Vagina (tissue), 2 donors: ENCODE measurements at regions not wholly inside any gene's neighbourhood (a gene's known extent, or its start where the extent isn't known, plus 50 kb on each side); places are given as distances from the start of the nearest gene placed in this dataset.

Experiments
- DNase-seq, 2 donors: peaks; one replicate each; pipeline ENCODE4 v3.0.0-alpha.2; 2017; ENCODE audit errors: extremely low spot score in 2 of 2
- H3K27ac ChIP-seq: fragments of 200-600 bp; sonication (generic); one replicate; pipeline ENCODE4 v1.5.1; 2019
- H3K27me3 ChIP-seq: fragments of 200-600 bp; sonication (generic); one replicate; pipeline ENCODE4 v1.5.1; 2019
- H3K36me3 ChIP-seq, 2 donors: fragments of 200-600 bp; sonication (generic); one replicate each; pipeline ENCODE4 v1.5.1; 2017 to 2019
- H3K4me1 ChIP-seq: fragments of 200-600 bp; sonication (generic); one replicate; pipeline ENCODE4 v1.5.1; 2019
- H3K4me3 ChIP-seq, 2 donors: fragments of 200-600 bp; sonication (generic); 1 replicate in 1 of 2; 2 replicates in 1 of 2; pipeline ENCODE4 v1.5.1; 2016 to 2019
- H3K9me3 ChIP-seq: fragments of 200-600 bp; sonication (generic); one replicate; pipeline ENCODE4 v1.5.1; 2019
- POLR2A ChIP-seq, 2 donors: fragments of 450-650 bp; IDR thresholded peaks; one replicate each; pipeline ENCODE4 v1.6.1; 2017; ENCODE audit warnings: antibody characterized with exemption in 2 of 2, mild to moderate bottlenecking in 2 of 2, moderate library complexity in 2 of 2
- POLR2AphosphoS5 ChIP-seq, 2 donors: sonication (generic); formaldehyde crosslinking; IDR thresholded peaks; one replicate each; pipeline ENCODE4 v1.9.0; 2017; ENCODE audit warnings: antibody characterized with exemption in 2 of 2, mild to moderate bottlenecking in 2 of 2, low read depth in 1 of 2; ENCODE audit not compliant: insufficient read depth in 1 of 2
- intact Hi-C: fragments of 100-400 bp; cut with DNase I; formaldehyde crosslinking; loops from one replicate; pipeline ENCODE4 v1.15.1; 2023
- TF ChIP-seq, protein P1 (sequence below), 3 experiments: fragments of 450-650 bp in 2 of 3; fragments of 200-600 bp in 1 of 3; sonication (generic) in 1 of 3; IDR thresholded peaks; one replicate each; pipeline ENCODE4 v1.5.1; 2017 to 2019; ENCODE audit warnings: antibody characterized with exemption in 3 of 3, mild to moderate bottlenecking in 2 of 3, moderate library complexity in 2 of 3

DNA sequence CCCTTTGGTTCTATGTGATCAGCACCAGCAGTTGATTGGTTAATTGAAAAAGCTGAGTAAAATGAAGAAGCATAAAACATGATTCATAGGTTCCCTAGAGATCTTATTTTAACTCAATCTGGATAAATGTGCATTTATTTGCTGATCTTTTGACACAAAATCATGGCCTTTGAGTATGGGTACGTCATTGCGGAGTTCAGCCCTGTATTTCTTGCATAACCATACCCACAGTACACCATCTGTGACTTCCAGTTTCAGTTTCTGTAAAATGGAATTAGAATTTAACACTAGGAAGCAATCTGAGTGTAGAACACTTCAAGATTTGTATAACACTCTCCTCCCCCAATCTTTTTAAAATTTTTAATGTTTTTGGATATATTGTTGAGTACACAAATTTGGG, 358.2 kb downstream of the DDX10 start:
- DNase-seq: no peak
- intact Hi-C loops: no loop called here
- Histone ChIP-seq H3K9me3 (no peaks in the 10 kb centered on the region), H3K36me3 (no peaks in the 10 kb centered on the region), H3K27me3 (no peaks in the 10 kb centered on the region), H3K27ac (no peak overlapping the region), H3K4me3 (no peak overlapping the region), H3K4me1 (no peaks in the 10 kb centered on the region)
- TF ChIP-seq POLR2AphosphoS5 (IDR thresholded peaks at IDR 0.05; ENCODE audit: insufficient read depth in 1 of 2, low read depth in 1 of 2) (no peak), POLR2A (IDR thresholded peaks at IDR 0.05) (no peak)
- TF ChIP-seq, protein P1, sequence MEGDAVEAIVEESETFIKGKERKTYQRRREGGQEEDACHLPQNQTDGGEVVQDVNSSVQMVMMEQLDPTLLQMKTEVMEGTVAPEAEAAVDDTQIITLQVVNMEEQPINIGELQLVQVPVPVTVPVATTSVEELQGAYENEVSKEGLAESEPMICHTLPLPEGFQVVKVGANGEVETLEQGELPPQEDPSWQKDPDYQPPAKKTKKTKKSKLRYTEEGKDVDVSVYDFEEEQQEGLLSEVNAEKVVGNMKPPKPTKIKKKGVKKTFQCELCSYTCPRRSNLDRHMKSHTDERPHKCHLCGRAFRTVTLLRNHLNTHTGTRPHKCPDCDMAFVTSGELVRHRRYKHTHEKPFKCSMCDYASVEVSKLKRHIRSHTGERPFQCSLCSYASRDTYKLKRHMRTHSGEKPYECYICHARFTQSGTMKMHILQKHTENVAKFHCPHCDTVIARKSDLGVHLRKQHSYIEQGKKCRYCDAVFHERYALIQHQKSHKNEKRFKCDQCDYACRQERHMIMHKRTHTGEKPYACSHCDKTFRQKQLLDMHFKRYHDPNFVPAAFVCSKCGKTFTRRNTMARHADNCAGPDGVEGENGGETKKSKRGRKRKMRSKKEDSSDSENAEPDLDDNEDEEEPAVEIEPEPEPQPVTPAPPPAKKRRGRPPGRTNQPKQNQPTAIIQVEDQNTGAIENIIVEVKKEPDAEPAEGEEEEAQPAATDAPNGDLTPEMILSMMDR (IDR thresholded peaks at IDR 0.05): no peak

DNA sequence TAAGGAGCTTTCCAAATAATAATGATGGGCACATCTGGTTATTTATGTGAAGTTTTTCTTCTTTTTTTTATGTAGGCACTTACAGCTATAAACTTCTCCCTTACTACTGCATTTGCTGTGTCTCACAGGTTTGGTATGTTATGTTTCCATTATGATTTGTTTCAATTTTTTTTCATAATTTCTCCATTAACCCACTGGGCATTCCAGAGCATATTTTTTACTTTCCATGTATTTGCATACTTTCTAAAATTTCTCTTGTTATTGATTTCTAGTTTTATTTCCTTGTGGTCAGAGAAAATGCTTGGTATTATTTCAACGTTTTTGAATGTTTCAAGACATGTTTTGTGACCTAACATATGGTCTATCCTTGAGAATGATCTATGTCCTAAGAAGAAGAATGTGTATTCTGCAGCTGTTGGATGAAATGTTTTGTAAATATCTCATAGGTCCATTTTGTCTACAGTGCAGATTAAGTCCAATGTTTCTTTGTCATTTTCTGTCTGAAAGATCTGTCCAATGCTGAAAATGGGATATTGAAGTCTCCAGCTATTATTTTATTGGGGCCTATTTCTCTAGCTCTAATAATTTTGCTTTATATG, 362.1 kb downstream of the DDX10 start:
- Histone ChIP-seq H3K36me3 (no peaks in the 10 kb centered on the region), H3K4me3 (no peak overlapping the region), H3K4me1 (no peaks in the 10 kb centered on the region), H3K27me3 (no peaks in the 10 kb centered on the region), H3K9me3 (no peaks in the 10 kb centered on the region), H3K27ac (no peak overlapping the region)
- TF ChIP-seq, protein P1 (IDR thresholded peaks at IDR 0.05): no peak
- TF ChIP-seq POLR2A (IDR thresholded peaks at IDR 0.05): no peak
- TF ChIP-seq POLR2AphosphoS5 (IDR thresholded peaks at IDR 0.05; ENCODE audit: insufficient read depth in 1 of 2, low read depth in 1 of 2): no peak
- intact Hi-C loops: no loop called here
- DNase-seq: no peak

- intact Hi-C loops: no loop called here
- H3K27ac ChIP-seq: no peak overlapping the region
- TF ChIP-seq POLR2AphosphoS5 (IDR thresholded peaks at IDR 0.05; ENCODE audit: insufficient read depth in 1 of 2, low read depth in 1 of 2): no peak
- TF ChIP-seq POLR2A (IDR thresholded peaks at IDR 0.05): no peak
- TF ChIP-seq, protein P1 (IDR thresholded peaks at IDR 0.05): no peak
- H3K4me3 ChIP-seq: no peak overlapping the region
- H3K27me3 ChIP-seq: no peaks in the 10 kb centered on the region
- H3K36me3 ChIP-seq: no peaks in the 10 kb centered on the region
- no peaks in the 10 kb centered on the region for H3K9me3 ChIP-seq
- DNase-seq: no peak
- H3K4me1 ChIP-seq: no peaks in the 10 kb centered on the region
Observed at GRCh38 chr11:109027851-109028250, 363.0 kb downstream of the DDX10 start.

DNA sequence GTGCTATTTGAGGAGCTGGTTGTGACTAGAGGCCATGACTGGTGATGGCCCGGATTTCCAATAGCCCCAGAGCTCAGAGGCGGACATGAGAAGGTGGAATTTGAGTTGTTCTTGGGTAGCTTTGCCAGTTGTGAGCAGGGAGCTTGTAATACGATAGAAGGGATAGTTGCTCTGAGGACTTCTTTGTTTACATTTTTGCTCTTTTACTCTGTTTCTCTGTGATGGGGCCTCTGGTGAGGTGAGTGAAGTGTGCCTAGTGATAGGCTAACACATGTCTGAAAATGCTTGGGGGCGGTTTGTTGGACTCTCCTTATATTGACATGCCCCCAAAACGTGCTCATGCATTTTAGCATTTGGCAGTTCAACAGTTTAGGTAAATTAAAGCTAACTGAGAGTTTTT, 365.1 kb downstream of the DDX10 start:
- DNase-seq: no peak
- no peak overlapping the region for H3K27ac ChIP-seq
- H3K36me3 ChIP-seq: no peaks in the 10 kb centered on the region
- H3K4me1 ChIP-seq: no peaks in the 10 kb centered on the region
- H3K27me3 ChIP-seq: no peaks in the 10 kb centered on the region
- no peak for TF ChIP-seq POLR2A (IDR thresholded peaks at IDR 0.05)
- TF ChIP-seq, protein P1 (IDR thresholded peaks at IDR 0.05): no peak
- intact Hi-C loops: no loop called here
- H3K4me3 ChIP-seq: no peak overlapping the region
- no peaks in the 10 kb centered on the region for H3K9me3 ChIP-seq

DNA sequence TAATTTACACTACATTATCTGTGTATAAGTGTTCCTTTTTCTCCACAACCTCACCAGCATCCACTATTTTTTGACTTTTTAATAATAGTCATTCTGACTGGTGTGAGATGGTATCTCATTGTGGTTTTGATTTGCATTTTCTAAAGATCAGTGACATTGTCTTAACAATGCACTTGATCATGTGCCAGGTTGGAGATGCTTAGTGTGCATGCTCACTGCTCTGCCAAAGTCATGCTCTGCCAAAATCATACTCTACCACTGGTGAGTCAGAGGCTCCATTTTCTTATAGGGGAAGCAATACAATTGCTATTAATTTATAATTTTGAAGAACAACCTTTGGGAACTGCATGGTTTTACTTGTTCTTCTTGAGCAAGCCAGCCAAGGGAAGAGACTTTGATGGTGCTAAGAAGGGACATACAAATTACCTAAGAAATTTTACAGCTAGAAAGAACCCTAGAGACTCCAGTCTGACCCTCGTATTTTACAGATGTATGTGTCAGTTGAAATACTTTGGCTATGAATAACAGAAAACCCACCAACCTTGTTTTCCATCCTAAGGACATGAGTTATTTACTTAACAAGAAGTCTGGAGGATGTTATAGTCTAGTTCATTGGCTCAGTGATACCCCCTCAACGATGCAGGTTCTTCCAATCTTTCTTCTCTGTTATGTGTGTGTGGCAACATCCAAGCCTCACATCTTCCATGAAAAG, 368.9 kb downstream of the DDX10 start:
- Histone ChIP-seq H3K4me3 (no peak overlapping the region), H3K9me3 (no peaks in the 10 kb centered on the region), H3K4me1 (peaks cover 9% of the 10 kb centered on the region), H3K36me3 (no peaks in the 10 kb centered on the region), H3K27ac (no peak overlapping the region), H3K27me3 (no peaks in the 10 kb centered on the region)
- DNase-seq: no peak
- TF ChIP-seq, protein P1 (IDR thresholded peaks at IDR 0.05): no peak
- TF ChIP-seq POLR2A (IDR thresholded peaks at IDR 0.05): no peak
- TF ChIP-seq POLR2AphosphoS5 (IDR thresholded peaks at IDR 0.05; ENCODE audit: insufficient read depth in 1 of 2, low read depth in 1 of 2): no peak
- intact Hi-C loops: no loop called here
